ENCODE measurements at regions not wholly inside any gene's neighbourhood (a gene's known extent, or its start where the extent isn't known, plus 50 kb on each side); places are given as distances from the start of the nearest gene placed in this dataset.
"Not testable (repeated sequence)": the region's sequence is repeated elsewhere in the genome, so short reads cannot be mapped to it uniquely, and the experiment has no call there.

DNA sequence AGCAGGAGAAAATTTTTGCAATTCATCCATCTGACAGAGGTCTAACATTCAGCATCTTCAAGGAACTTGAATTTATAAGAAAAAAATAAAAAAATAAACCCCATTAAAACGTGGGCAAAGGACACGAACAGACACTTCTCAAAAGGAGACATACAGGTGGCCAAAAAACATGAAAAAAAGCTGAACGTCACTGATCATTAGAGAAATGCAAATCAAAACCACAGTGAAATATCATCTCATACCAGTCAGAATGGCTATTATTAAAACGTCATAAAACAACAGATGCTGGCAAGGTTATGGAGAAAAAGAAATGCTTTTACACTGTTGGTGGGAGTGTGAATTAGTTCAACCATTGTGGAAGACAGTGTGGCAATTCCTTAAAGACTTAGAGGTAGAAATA lies 209.2 kb downstream of the SPRY1 start:
- DNase-seq, result not testable (repeated sequence)

DNA sequence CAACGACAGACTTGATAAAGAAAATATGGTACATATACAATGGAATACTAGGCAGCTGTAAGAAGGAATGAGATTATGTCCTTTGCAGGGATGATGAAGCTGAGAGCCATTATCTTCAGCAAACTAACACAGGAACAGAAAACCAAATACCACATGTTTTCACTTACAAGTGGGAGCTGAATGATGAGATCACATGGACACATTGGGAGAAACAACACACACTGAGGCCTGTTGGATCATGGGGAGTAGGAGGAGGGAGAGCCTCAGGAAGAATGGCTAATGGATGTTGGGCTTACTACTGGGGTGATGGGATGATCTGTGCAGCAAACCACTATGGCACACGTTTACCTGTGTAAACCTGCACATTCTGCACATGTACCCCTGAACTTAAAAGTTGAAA lies 209.7 kb downstream of the SPRY1 start:
- DNase-seq, result no peak

DNA sequence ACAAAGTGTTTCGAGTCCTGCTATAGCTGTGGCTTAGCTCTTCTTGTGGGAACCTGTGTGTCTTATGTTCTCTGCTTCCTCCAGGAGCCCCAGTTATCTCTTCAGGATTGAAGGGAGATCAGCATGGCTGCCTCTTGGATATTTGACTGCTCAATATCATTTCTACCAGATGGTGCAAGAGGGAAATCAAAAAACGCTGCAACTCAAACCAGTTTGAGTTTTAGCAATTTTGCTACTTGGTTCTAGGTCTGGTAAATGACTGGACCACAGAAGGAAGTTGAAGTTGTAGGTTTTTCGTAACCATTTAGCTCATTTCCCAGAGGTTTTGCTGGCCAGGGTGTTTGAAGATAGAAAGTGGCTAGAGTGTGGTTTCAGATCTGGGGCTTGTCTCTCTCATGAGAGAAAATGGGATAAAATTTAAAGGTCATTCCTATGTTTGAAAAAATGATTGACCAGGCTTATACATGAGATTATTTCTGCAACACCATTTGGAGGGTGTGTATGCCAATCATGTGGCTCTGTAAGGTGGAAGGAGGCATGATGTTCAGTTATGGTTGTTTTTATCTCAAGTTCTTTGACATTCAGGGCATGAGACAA lies 210.4 kb downstream of the SPRY1 start:
- DNase-seq, result no peak

DNA sequence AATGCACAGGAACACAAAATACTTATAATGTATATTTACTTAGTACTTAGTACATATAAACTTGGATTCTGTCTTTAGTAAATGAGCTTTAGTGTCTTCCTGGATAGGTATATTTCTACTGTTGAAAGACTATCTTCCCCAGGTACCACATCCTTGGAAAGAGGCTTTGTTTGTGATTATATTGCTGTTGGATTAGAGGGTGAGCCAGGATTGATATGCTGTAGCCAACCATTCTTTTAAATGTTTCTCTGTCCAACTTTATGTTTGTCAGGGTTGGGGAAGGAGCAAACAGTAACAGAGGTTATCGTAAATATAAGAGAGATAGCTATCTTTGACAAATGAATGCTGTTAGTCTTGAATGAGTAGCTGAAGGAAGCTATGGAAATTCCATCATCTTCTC lies 213.2 kb downstream of the SPRY1 start:
- DNase-seq, result no peak

DNA sequence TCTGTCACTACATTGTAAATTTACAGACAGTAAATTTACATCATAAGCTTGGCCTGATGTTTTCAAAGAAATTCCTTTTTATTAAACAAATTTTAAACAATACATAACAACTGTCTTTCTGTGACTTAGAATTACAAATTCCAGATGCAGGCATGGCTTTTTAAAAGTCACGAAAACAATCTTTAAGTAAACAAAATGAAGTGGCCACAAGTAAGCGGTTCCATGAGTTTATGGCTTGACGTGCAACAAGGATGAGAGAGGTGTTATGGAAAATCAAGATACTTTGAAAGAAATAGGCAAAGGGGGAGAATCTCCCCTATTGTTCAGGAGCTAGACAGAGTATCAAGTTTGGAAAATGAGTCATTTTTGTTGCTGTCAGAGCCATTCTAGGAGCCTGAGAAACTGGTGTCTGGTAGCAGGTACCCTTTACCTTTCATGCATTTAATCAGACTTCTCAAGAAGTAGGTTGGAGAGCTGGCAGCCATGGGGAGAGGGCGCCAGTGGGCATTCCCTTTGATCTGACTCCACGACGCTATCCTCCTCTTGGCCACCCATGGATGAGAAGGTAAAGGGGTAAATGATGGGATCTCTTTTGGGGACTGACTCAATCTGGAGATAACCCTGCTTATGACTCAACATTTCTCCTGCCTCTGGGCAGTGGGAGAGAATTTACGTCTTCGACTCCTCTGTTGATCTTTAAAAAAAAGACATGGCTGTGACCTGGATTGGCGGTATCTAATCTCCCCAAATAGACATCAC lies 217.2 kb downstream of the SPRY1 start:
- no peak for DNase-seq

DNA sequence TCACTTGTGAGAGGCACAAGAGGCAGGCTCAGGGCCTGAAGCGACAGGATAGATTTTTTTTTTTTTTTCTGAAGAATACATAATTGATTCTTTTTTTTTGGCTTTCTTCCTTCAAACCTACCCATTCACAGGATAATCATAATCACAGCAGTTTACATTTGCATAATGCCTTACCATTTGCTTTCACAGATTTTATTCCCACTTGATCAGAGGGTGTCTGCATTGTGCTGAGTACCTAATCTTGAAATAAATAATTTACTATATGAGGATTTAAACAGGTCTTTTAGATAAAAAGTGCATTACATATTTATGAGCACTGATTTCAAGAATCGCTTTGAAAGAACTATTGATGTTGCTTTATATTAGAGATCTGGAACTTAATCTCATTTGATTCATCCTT lies 219.3 kb downstream of the SPRY1 start:
- DNase-seq, result no peak

DNA sequence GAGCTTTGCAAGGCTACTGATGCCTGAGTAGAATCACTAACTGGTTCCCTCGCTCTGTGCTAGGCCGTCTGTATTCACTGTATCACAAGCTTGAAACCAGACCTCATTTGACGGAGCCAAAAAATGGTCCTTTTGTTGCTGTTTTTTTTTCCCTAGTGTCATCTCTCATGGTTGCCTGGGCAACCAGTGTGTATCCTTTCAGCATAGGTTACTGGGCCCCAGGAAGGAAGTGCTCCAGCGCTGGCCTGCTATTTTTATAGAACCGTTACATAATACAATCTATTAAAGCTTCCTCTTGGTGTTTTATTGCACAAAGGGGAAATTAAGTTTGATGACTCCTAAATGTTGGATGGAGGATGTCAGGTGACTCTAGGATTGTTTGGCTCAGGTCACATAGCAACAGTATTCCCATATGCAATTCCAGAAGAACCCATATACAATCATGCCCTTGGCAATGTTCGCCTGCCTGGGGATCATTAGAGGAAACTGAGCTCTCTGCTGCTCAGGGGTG lies 220.4 kb downstream of the SPRY1 start:
- DNase-seq, result no peak

DNA sequence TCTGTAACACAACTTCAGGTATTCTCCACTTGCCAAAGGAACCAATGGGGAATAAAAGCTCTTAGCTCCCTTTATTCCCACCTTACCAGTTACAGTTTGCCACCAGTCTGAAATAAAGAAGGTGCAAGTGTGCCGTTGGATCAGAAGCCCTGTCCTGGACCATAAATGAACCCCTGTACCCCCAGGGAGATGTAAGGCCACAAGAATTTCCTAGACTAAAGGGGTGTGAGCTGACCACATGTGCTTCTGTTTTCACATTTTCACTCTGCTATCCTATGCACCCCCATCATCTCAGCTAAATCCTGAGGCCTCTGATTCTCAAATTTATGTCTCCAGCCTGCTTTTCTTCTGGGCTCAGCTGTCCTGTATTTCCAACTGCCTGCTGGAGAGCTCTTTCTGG lies 221.2 kb downstream of the SPRY1 start:
- DNase-seq, result no peak

DNA sequence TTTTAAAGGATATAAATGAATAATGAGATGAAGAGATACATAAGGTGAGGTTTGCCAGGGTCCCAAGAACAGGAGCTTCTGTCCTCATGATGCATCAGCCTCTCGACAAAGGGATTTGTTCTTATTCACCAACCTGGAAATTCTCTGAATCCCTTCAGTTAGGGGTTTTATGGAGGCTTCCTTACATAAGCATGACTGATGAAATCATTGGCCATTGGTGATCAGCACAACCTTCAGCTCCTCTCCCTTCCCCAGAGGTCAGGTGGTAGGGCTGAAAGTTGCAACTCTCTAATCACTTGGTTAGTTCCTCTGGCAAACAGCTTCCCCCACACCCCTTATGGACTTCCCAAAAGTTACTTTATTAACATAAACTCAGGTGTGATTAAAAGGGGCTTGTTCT lies 222.0 kb downstream of the SPRY1 start:
- no peak for DNase-seq

DNA sequence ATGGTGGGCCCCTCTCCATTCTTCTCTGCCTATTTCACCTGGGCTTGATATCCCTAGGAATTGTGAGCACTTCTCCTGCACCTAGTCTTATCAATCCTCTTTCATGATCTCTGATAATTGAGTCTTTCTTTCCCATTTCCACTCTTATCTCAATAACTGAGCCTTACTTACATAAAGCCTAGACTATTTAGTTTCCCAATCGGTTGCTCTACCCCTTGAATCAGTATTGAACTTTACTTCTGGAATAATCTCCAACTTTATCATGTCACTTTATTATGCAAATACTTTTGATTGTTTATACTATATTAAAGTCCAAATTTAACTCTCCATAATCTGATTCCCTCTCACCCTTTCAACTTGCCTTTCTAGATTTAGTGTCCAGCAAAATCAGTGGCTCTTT lies 222.7 kb downstream of the SPRY1 start:
- DNase-seq, result no peak

DNA sequence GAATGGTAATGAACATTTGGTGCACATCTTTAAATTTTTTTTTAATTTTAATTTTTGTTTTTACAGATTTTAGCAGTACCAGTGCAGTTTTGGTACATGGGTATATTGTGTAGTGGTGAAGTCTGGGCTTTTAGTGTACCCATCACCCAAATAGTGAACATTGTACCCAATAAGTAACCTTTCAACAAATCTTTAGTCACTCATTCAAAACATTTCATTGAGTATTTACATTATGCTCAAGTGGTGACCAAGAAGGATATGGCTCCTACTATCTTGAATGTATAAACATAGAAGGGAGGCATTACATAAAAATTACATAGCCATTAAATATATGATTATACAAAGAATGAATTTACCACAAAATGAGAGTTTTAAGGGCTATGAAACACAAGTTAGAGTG lies 223.3 kb downstream of the SPRY1 start:
- no peak for DNase-seq

DNA sequence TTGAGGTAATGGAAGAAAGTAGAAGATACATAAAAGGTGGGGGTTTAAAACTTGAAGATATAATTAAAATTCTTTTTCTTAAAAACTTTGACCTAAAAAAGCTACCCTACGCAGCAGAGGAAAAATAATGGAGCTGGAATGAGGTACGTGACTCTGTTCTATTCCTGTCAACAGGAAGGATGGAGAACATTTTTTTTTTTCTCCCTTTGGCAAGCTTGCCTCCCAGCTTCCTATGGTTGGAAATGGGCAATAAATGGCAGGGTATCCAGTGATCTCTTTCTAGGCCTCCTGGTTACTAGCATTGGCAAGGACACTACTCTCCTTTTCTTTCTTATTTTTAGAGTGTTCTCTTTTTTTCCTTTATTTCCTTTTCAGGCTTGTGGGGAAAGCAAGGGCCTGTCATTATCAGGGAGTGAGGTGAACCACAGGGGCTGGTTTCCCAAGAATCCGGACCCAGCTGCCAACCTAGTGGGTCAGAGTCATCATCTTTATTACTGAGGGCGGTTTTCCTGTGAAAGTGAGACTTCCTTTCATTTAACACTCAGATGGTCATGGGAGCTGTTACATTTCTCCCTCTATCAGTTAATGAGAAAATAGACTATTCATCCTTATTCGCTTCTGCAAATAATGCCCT lies 224.6 kb downstream of the SPRY1 start:
- no peak for DNase-seq

DNA sequence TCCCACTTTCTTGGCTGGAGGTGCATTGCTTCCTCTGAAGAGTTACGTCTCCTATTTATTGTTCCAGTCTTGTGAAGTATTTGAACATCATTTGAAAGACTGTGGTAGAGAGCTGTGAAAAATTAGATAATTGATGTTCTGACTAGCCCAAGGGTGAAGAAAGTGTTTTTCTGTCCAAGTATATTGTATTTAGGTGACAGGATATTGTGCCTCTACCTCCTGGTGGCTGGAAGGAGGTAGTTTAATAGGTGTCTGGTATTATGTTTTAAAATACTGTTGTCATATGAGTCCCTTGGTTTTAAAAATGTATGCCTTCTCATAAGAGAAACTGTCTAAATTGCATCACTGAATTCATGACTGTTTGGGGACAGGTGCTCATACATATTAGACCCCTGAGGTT lies 226.0 kb downstream of the SPRY1 start:
- no peak for DNase-seq

DNA sequence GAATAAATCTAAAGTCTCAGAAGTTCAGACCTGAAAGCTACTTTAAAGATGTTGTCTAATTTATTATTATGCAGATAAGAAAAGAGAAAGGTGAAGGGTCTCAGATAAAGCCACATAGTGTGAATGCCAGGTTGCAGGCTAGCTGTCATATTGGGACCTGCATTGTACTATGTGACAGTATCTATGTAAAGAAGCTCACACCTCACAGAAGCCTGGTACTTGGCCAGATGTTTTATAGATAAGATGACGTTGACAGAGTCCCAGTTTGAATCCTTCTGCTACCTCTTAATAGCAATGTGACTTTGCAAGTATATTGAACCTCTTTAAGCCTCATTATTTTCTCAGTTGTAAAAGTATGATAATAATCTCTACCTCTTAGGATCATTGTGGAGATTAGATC lies 227.0 kb downstream of the SPRY1 start:
- DNase-seq, result no peak

DNA sequence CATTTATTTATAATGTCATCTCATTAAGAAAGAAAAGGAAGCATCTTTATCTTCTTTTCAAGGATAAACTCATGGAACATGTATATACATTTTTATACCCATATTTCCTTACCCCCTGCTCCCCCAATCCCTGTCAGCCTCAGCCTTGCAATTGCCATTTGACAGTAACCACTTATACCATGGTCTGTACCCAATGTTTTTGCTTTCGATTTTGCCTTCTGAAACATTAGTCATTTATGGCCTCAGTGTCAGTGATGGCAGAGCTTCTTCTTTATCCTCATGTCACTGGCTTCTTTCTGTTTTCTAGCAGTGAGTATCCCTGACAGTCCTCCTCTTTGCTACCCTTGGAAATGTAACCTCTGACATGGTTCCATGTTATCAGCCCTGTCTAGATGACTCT lies 228.4 kb downstream of the SPRY1 start:
- DNase-seq, result no peak

DNA sequence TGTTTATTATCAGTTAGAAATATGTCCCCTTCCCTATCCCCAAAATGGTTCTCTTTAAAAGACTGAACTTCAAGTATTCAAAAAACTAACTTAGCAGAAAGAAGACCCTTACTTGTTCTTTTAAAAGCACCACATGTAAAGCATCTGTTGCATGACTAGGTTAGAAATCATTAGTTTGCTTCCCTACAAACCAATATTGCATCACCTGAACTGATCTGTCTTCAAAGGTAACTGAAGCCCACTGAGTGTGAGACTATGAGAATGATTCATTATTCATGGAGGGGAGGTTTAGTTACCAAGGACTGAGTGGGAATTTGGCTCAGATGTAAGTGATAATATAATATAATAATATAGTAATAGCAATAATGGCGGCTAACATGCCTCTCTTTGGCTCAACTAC lies 231.7 kb downstream of the SPRY1 start:
- no peak for DNase-seq

DNA sequence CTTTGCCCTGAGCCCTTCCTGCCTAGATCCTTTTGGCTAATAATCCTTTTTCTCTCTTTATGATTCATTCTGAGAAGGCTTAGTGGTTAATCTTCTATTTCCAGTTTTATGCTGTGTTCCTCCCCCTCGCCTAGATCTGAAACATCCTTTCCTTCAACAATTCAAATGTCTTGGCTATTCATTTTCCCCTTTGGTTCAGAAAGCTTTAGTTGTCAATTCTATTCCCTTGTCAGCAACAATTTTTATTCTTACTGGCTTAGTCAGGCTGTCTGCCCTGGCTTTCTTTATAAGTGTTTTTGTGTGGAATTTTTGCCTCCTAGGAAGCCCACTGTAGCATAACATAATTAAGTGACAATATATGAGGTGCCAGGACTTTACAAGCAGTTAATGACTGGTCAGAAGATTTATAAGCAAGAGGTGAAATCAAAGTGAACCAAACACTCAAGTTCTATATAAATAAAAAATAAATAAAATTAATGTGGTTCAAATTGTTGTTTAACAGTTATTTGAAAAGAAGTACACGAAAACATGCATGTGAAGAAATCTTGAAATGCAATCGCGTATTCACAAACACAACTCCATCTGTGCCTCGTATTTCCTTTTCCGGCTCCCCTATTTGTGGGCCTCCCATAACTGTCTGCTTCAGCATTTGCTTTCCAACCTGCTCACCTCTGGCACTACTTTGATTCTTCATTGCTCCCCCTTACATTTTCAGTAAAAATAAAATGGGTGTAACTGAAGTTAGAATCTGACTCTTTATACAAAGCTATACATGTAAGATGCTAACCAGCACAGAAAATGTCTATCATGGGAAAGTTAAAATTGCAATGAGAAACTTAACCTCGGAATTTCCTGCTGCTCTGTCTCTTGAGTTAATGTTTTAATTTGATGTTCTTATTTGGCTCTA lies 235.4 kb downstream of the SPRY1 start:
- no peak for DNase-seq

DNA sequence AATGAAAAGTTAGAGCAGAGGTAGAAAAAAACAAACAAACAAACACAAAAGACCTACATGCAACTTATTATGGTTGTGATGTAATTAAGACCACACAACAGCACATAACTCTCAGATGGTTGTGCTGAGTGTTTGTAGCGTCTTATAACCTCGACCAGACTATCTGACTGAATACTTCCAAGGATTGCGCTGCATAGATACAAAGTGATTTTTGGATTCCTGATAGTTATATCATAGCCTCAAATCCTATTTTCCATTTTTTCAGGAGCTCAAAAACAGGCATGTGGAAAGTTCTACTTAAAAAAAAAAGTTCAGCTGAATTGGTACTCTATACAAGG lies 236.1 kb downstream of the SPRY1 start:
- DNase-seq, result no peak

DNA sequence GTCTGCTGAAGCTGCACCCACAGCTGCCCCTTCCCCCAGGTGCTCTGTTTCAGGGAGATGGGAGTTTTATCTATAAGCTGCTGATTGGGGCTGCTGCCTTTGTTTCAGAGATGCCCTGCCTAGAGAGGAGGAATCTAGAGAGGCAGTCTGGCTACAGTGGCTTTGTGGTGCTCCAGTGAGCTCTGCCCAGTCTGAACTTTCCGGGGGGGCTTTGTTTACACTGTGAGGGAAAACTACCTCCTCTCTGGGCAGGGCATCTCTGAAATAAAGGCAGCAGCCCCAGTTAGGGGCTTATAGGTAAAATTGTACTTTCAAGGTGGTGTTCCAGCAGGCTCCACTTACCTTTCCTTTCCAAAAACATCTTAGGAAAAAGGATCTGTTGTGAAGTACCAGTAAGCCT lies 242.2 kb downstream of the SPRY1 start:
- no peak for DNase-seq

DNA sequence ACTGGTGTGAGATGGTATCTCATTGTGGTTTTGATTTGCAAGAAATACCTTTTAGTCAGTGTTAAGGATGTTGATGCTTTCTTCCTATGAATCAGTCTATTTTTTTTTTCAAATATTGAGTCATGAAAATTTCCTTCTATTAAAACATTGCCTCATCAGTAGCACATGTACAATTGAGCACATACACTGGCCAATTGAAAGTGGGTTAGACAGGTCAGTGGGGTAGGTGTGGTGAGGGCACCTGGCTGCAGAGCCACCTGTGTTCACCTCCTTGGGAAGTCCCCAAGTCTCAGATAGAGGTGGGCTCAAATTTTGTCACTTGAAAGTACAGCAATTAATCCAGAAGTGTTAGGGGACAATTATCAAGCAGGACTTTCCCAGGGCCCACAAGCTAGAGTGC lies 243.7 kb downstream of the SPRY1 start:
- DNase-seq, result no peak

DNA sequence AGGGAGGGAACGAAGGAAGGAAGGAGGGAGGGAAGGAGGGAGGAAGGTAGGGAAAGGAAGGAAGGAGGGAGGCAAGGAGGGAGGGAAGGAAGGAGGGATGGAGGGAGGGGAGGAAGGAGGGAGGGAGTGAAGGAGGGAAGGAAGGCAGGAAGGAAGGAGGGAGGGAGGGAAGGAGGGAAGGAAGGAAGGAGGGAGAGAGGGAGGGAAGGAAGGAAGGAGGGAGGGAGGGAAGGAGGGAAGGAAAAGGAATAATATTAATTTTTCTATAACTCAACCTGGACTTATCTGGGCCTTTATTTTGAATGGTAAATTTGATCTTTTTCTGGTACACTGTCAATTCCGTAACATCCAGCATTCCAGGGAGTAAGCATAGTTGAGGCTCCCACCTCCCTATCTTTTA lies 244.2 kb downstream of the SPRY1 start:
- DNase-seq, result no peak

DNA sequence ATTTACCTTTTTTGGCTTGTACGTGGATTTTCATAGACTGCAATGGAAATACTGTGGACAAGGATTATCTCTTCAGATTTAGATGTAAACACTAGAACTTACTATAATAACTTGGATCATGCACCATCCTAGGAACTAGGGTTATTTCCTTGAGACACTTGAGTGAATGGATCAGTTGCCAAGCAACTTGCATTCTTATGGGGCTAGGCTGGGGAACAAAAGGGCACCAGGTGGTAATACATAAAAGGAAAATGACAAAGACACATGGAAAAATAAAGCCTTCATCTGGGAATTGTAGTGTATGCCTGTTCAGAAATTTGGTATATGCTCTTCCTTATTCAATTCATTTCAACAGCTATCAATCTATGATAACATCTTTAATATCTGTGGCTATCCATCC lies 247.1 kb downstream of the SPRY1 start:
- no peak for DNase-seq

DNA sequence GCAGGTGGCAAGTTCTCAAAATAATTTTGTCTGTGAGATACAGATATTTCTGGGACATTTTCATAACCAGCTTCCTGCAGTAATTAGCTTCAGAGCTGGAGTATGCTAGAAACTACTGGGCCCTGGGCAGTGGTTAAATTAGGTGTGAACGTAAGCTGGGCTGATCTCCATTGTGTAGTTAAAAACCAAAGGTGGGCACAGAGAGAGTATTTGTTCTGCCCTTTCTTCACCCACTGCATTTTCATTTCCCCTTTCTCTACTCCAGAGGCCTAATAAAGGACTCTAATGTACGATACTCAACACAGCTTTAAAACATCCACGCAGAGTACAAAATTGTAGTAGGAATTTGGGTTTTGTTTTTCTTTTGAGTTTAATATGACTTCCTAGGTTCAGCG lies 252.7 kb downstream of the SPRY1 start:
- no peak for DNase-seq
